WTC11 (cell line): ENCODE measurements at regions not wholly inside any gene's neighbourhood (a gene's known extent, or its start where the extent isn't known, plus 50 kb on each side); places are given as distances from the start of the nearest gene placed in this dataset.

Experiments used
- ATF2 ChIP-seq: sonication (generic); formaldehyde crosslinking; IDR thresholded peaks from 2 replicates; pipeline ENCODE4 v1.8.1; 2022; ENCODE audit warnings: low read depth, missing genetic modification reagents, borderline replicate concordance
- ATF6 ChIP-seq: sonication (generic); formaldehyde crosslinking; IDR thresholded peaks from 2 replicates; pipeline ENCODE4 v1.8.1; 2023; ENCODE audit warnings: mild to moderate bottlenecking, missing genetic modification reagents
- CBFB ChIP-seq: sonication (generic); formaldehyde crosslinking; IDR thresholded peaks from 2 replicates; pipeline ENCODE4 v1.8.1; 2022; ENCODE audit warnings: mild to moderate bottlenecking, low read depth, missing genetic modification reagents
- CTCF ChIP-seq: fragments of 200-600 bp; IDR thresholded peaks from 2 replicates; pipeline ENCODE4 v1.8.0; 2022; ENCODE audit warnings: antibody characterized with exemption
- E2F5 ChIP-seq: sonication (generic); formaldehyde crosslinking; IDR thresholded peaks from 2 replicates; pipeline ENCODE4 v1.8.1; 2022; ENCODE audit warnings: mild to moderate bottlenecking, moderate library complexity, missing genetic modification reagents
- ESRRA ChIP-seq: sonication (generic); formaldehyde crosslinking; IDR thresholded peaks from 2 replicates; pipeline ENCODE4 v1.8.1; 2022; ENCODE audit warnings: mild to moderate bottlenecking, missing genetic modification reagents, borderline replicate concordance
- MLX ChIP-seq: sonication (generic); formaldehyde crosslinking; IDR thresholded peaks from 2 replicates; pipeline ENCODE4 v1.8.1; 2023; ENCODE audit warnings: mild to moderate bottlenecking, missing genetic modification reagents, moderate library complexity
- PRDM15 ChIP-seq: sonication (generic); formaldehyde crosslinking; IDR thresholded peaks from 2 replicates; pipeline ENCODE4 v1.8.0; 2022; ENCODE audit warnings: missing genetic modification reagents
- STAT6 ChIP-seq: sonication (generic); formaldehyde crosslinking; conservative IDR thresholded peaks from 2 replicates; pipeline ENCODE4 v1.8.1; 2023; ENCODE audit warnings: mild to moderate bottlenecking, low read depth, missing genetic modification reagents, moderate library complexity
- ZBTB21 ChIP-seq: sonication (generic); formaldehyde crosslinking; IDR thresholded peaks from 2 replicates; pipeline ENCODE4 v1.8.1; 2023; ENCODE audit warnings: mild to moderate bottlenecking, missing genetic modification reagents, borderline replicate concordance
- ZNF138 ChIP-seq: sonication (generic); formaldehyde crosslinking; conservative IDR thresholded peaks from 2 replicates; pipeline ENCODE4 v1.8.1; 2022; ENCODE audit warnings: mild to moderate bottlenecking, moderate library complexity, missing genetic modification reagents

- TF ChIP-seq CBFB (CRISPR knock-in tag), result no peak
- no peak for TF ChIP-seq CTCF
- no peak for TF ChIP-seq PRDM15 (CRISPR knock-in tag)
- TF ChIP-seq ATF2 (CRISPR knock-in tag), result no peak
- no peak for TF ChIP-seq ZNF138 (CRISPR knock-in tag)
- no peak for TF ChIP-seq MLX (CRISPR knock-in tag)
- TF ChIP-seq ZBTB21 (CRISPR knock-in tag), result no peak
- TF ChIP-seq E2F5 (CRISPR knock-in tag), result no peak
- no peak for TF ChIP-seq ESRRA (CRISPR knock-in tag)
- no peak for TF ChIP-seq STAT6 (CRISPR knock-in tag)
- no peak for TF ChIP-seq ATF6 (CRISPR knock-in tag)
Measured at GRCh38 chr5:53327811-53328334, 152.6 kb upstream of the FST start.
